KMS-11 (cell line): ENCODE measurements at regions not wholly inside any gene's neighbourhood (a gene's known extent, or its start where the extent isn't known, plus 50 kb on each side); places are given as distances from the start of the nearest gene placed in this dataset.

Experiments used
- H2AFZ ChIP-seq: fragments of 200-600 bp; sonication (generic); 2 replicates; pipeline ENCODE4 v1.6.1; 2016; ENCODE audit warnings: antibody characterized with exemption, mixed run types, low read depth
- H3K27ac ChIP-seq: fragments of 200-600 bp; sonication (generic); 2 replicates; pipeline ENCODE4 v1.6.1; 2016; ENCODE audit warnings: mild to moderate bottlenecking, mixed run types
- H3K27me3 ChIP-seq: fragments of 200-600 bp; sonication (generic); 2 replicates; pipeline ENCODE4 v1.6.1; 2017; ENCODE audit warnings: mild to moderate bottlenecking, low read depth, mixed run types, moderate library complexity; ENCODE audit not compliant: insufficient read depth
- H3K36me3 ChIP-seq: fragments of 200-600 bp; sonication (generic); 2 replicates; pipeline ENCODE4 v1.6.1; 2017; ENCODE audit warnings: mild to moderate bottlenecking, mixed run types; ENCODE audit not compliant: insufficient read depth
- H3K4me1 ChIP-seq: fragments of 200-600 bp; sonication (generic); 2 replicates; pipeline ENCODE4 v1.6.1; 2016; ENCODE audit warnings: mild to moderate bottlenecking, low read depth, mixed run types; ENCODE audit not compliant: poor library complexity, severe bottlenecking
- H3K4me2 ChIP-seq: fragments of 200-600 bp; sonication (generic); 2 replicates; pipeline ENCODE4 v1.7.0; 2016; ENCODE audit warnings: mild to moderate bottlenecking, mixed run types
- H3K4me3 ChIP-seq: fragments of 200-600 bp; sonication (generic); IDR thresholded peaks from 2 replicates; pipeline ENCODE4 v1.6.1; 2017; ENCODE audit warnings: low read depth, low read length, mixed read lengths; ENCODE audit not compliant: insufficient read depth
- H3K79me2 ChIP-seq: fragments of 200-600 bp; sonication (generic); 2 replicates; pipeline ENCODE4 v1.6.1; 2016; ENCODE audit warnings: low read depth, mixed run types; ENCODE audit not compliant: insufficient read depth
- H3K9ac ChIP-seq: fragments of 200-600 bp; sonication (generic); 2 replicates; pipeline ENCODE4 v1.6.1; 2016; ENCODE audit warnings: mild to moderate bottlenecking, mixed run types
- H4K20me1 ChIP-seq: fragments of 200-600 bp; sonication (generic); 2 replicates; pipeline ENCODE4 v1.6.1; 2016; ENCODE audit warnings: mild to moderate bottlenecking, mixed run types; ENCODE audit not compliant: insufficient read depth
- TF ChIP-seq, protein P1 (sequence below): fragments of 200-600 bp; sonication (generic); conservative IDR thresholded peaks from 2 replicates; pipeline ENCODE4 v1.6.1; 2017; ENCODE audit warnings: low read depth, mild to moderate bottlenecking, antibody characterized with exemption, low read length, moderate library complexity, mixed read lengths

GRCh38 chr13:21967871-21968270 is 297.0 kb downstream of the FGF9 start:
- H3K4me3 ChIP-seq = no peak overlapping the region
- TF ChIP-seq, protein P1, sequence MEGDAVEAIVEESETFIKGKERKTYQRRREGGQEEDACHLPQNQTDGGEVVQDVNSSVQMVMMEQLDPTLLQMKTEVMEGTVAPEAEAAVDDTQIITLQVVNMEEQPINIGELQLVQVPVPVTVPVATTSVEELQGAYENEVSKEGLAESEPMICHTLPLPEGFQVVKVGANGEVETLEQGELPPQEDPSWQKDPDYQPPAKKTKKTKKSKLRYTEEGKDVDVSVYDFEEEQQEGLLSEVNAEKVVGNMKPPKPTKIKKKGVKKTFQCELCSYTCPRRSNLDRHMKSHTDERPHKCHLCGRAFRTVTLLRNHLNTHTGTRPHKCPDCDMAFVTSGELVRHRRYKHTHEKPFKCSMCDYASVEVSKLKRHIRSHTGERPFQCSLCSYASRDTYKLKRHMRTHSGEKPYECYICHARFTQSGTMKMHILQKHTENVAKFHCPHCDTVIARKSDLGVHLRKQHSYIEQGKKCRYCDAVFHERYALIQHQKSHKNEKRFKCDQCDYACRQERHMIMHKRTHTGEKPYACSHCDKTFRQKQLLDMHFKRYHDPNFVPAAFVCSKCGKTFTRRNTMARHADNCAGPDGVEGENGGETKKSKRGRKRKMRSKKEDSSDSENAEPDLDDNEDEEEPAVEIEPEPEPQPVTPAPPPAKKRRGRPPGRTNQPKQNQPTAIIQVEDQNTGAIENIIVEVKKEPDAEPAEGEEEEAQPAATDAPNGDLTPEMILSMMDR = no peak
- H3K27ac ChIP-seq = no peak overlapping the region
- no peaks in the 10 kb centered on the region for H3K4me1 ChIP-seq
- H2AFZ ChIP-seq = no peak overlapping the region
- no peaks in the 10 kb centered on the region for H3K79me2 ChIP-seq
- no peaks in the 10 kb centered on the region for H4K20me1 ChIP-seq
- H3K36me3 ChIP-seq = no peaks in the 10 kb centered on the region
- H3K4me2 ChIP-seq = no peak overlapping the region
- no peaks in the 10 kb centered on the region for H3K27me3 ChIP-seq
- H3K9ac ChIP-seq = no peak overlapping the region

DNA sequence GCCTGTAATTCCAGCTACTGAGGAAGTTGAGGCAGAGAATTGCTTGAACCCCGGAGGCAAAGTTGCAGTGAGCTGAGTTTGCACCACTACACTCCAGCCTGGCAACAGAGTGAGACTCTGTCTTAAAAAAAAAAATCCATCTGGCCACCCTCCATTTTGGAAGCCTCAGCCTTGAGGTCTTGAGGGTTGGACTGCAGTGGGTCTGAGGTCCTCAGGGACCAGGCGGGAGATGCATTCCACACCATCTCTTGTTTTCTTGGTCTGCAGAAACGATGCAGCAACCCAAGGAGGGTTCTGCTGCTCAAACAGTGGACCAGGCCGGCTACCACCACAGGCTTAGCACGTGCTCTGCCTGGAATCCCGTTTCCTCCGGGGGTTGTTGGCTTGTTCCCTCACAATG is 299.3 kb downstream of the FGF9 start:
- Histone ChIP-seq H2AFZ (no peak overlapping the region), H3K36me3 (no peaks in the 10 kb centered on the region), H3K4me1 (no peaks in the 10 kb centered on the region), H3K27ac (no peak overlapping the region), H3K4me2 (no peak overlapping the region), H4K20me1 (no peaks in the 10 kb centered on the region), H3K27me3 (no peaks in the 10 kb centered on the region), H3K4me3 (no peak overlapping the region), H3K9ac (no peak overlapping the region), H3K79me2 (no peaks in the 10 kb centered on the region)
- TF ChIP-seq, protein P1 = no peak

DNA sequence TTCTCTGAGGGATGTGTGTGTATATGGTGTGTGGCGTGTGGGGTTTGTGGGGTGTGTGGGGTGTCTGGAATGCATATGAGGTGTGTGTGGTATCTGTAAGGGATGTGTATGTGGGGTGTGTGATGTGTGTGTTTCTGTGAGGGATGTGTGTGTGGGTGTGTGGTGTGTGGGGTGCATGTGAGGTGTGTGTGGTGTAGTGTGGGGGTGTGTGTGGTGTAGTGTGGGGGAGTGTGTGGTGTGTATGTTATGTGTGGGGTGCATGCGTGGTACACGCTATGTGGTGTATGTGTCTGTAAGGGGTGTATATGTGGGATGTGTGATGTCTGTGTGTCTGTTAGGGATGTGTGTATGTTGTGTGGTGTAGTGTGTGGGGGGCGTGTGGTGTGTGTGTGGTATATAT is 300.0 kb downstream of the FGF9 start:
- H3K4me2 ChIP-seq = no peak overlapping the region
- no peak overlapping the region for H3K4me3 ChIP-seq
- H3K79me2 ChIP-seq = no peaks in the 10 kb centered on the region
- H3K4me1 ChIP-seq = no peaks in the 10 kb centered on the region
- H3K36me3 ChIP-seq = no peaks in the 10 kb centered on the region
- no peak overlapping the region for H3K9ac ChIP-seq
- no peak overlapping the region for H2AFZ ChIP-seq
- no peaks in the 10 kb centered on the region for H4K20me1 ChIP-seq
- no peaks in the 10 kb centered on the region for H3K27me3 ChIP-seq
- H3K27ac ChIP-seq = no peak overlapping the region
- TF ChIP-seq, protein P1 = no peak

- Histone ChIP-seq H3K9ac (no peak overlapping the region), H3K27me3 (no peaks in the 10 kb centered on the region), H3K79me2 (no peaks in the 10 kb centered on the region), H3K4me2 (no peak overlapping the region), H3K27ac (no peak overlapping the region), H3K4me3 (no peak overlapping the region), H2AFZ (no peak overlapping the region), H4K20me1 (no peaks in the 10 kb centered on the region), H3K36me3 (no peaks in the 10 kb centered on the region), H3K4me1 (no peaks in the 10 kb centered on the region)
- TF ChIP-seq, protein P1 = no peak
Observed at GRCh38 chr13:21971662-21972621, 301.1 kb downstream of the FGF9 start.
